AG08395 (cell line): ENCODE measurements at regions not wholly inside any gene's neighbourhood (a gene's known extent, or its start where the extent isn't known, plus 50 kb on each side); places are given as distances from the start of the nearest gene placed in this dataset.

ENCODE experiments used
- DNase-seq: peaks from one replicate; pipeline ENCODE4 v3.0.0; 2012; ENCODE audit warnings: mixed read lengths, low spot score

GRCh38 chr6:21816231-21816630 lies 222.7 kb downstream of the SOX4 start:
- no peak for DNase-seq

GRCh38 chr6:21820442-21820841 lies 226.9 kb downstream of the SOX4 start:
- no peak for DNase-seq

- DNase-seq: no peak
Observed at GRCh38 chr6:21823371-21823770, 229.8 kb downstream of the SOX4 start.

GRCh38 chr6:21824431-21825177 lies 231.1 kb downstream of the SOX4 start:
- DNase-seq: no peak

GRCh38 chr6:21826023-21826422 lies 232.5 kb downstream of the SOX4 start:
- peak; percentile 13 for DNase-seq

- no peak for DNase-seq
Observed at GRCh38 chr6:21826904-21827303, 233.4 kb downstream of the SOX4 start.

GRCh38 chr6:21827425-21828202 lies 234.1 kb downstream of the SOX4 start:
- no peak for DNase-seq

GRCh38 chr6:21828704-21829103 lies 235.2 kb downstream of the SOX4 start:
- DNase-seq: no peak

GRCh38 chr6:21829126-21829525 lies 235.6 kb downstream of the SOX4 start:
- no peak for DNase-seq

GRCh38 chr6:21831521-21832291 lies 238.2 kb downstream of the SOX4 start:
- peak; percentile 46 for DNase-seq

- no peak for DNase-seq
Observed at GRCh38 chr6:21836277-21836676, 242.7 kb downstream of the SOX4 start.

GRCh38 chr6:21836772-21837425 lies 243.3 kb downstream of the SOX4 start:
- no peak for DNase-seq

- no peak for DNase-seq
Observed at GRCh38 chr6:21840428-21840827, 246.9 kb downstream of the SOX4 start.

- no peak for DNase-seq
Observed at GRCh38 chr6:21842875-21843645, 249.5 kb downstream of the SOX4 start.

GRCh38 chr6:21844120-21844917 lies 250.8 kb downstream of the SOX4 start:
- no peak for DNase-seq

GRCh38 chr6:21845018-21845417 lies 251.5 kb downstream of the SOX4 start:
- DNase-seq: no peak

- no peak for DNase-seq
Observed at GRCh38 chr6:21845439-21846140, 252.0 kb downstream of the SOX4 start.

GRCh38 chr6:21846541-21847451 lies 253.2 kb downstream of the SOX4 start:
- DNase-seq: no peak
